ENCODE measurements at regions not wholly inside any gene's neighbourhood (a gene's known extent, or its start where the extent isn't known, plus 50 kb on each side); places are given as distances from the start of the nearest gene placed in this dataset.

DNA sequence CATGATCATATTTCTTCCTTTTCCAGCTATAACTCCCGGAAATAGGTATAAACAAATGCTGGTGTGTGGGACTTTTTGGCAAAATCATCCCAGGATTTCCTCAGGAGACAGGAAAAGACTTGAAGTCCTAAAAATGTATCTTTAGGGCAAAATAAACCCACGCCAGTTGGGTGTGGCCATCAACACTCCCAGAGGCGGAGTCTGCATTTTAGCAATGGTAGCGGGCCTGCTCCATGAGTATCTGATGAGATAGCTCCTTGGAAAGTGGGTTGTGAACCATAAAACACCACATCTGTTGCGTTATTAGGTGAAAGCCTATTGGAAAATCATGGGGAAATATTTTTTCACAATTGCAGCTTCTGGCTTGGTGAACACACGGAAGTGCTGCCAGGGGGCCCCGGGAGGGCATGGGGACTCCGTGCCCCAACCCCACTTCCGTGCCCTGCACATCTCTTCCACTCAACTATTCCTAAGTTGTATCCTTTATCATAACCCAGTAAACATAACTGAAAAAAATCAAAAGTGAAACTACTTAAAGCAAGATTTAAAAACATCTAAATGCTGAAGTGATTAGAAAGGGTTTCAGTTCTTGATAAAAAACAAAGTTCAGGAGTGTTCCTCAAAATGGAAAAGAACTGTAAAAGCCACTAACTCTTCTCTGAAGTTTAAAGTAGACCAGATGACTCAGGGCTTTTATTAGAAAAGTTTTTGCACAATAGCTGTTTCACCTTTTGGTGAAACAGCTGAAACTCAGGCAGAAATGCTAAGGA, 111.2 kb downstream of the LRRC70 start (continued):
- TF ChIP-seq, protein P1, sequence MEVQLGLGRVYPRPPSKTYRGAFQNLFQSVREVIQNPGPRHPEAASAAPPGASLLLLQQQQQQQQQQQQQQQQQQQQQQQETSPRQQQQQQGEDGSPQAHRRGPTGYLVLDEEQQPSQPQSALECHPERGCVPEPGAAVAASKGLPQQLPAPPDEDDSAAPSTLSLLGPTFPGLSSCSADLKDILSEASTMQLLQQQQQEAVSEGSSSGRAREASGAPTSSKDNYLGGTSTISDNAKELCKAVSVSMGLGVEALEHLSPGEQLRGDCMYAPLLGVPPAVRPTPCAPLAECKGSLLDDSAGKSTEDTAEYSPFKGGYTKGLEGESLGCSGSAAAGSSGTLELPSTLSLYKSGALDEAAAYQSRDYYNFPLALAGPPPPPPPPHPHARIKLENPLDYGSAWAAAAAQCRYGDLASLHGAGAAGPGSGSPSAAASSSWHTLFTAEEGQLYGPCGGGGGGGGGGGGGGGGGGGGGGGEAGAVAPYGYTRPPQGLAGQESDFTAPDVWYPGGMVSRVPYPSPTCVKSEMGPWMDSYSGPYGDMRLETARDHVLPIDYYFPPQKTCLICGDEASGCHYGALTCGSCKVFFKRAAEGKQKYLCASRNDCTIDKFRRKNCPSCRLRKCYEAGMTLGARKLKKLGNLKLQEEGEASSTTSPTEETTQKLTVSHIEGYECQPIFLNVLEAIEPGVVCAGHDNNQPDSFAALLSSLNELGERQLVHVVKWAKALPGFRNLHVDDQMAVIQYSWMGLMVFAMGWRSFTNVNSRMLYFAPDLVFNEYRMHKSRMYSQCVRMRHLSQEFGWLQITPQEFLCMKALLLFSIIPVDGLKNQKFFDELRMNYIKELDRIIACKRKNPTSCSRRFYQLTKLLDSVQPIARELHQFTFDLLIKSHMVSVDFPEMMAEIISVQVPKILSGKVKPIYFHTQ (CRISPR knock-in tag; IDR thresholded peaks at IDR 0.05) = no peak
- TF ChIP-seq TP53 (CRISPR knock-in tag; IDR thresholded peaks at IDR 0.05) (no peak), CREB1 (CRISPR knock-in tag; IDR thresholded peaks at IDR 0.05) (no peak), ZNF219 (CRISPR knock-in tag; IDR thresholded peaks at IDR 0.05; ENCODE audit: borderline replicate concordance) (no peak)

DNA sequence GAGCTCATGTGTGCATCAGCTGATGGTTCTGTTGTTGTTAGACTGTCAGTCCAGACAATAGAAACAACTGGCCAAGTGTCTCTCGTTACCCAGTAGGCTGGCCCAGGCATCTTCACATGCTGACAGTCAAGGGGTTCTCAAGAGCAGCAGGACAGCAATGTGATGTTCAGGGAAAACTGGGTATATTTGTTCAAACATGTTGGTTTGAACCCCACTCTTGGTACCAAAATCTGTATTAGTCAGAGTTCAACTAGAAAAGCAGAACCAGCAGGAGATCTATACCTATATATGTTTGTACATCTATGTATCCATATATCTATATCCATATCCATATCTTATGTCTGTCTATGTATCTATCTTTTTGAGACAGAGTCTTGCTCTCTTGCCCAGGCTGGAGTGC, 108.1 kb downstream of the LRRC70 start:
- no peak for ATAC-seq
- H3K27me3 Mint-ChIP-seq (ENCODE audit: low read depth) = no peaks in the 10 kb centered on the region
- CTCF ChIA-PET = no interaction called here
- TF ChIP-seq, protein P2, sequence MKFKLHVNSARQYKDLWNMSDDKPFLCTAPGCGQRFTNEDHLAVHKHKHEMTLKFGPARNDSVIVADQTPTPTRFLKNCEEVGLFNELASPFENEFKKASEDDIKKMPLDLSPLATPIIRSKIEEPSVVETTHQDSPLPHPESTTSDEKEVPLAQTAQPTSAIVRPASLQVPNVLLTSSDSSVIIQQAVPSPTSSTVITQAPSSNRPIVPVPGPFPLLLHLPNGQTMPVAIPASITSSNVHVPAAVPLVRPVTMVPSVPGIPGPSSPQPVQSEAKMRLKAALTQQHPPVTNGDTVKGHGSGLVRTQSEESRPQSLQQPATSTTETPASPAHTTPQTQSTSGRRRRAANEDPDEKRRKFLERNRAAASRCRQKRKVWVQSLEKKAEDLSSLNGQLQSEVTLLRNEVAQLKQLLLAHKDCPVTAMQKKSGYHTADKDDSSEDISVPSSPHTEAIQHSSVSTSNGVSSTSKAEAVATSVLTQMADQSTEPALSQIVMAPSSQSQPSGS (CRISPR knock-in tag; IDR thresholded peaks at IDR 0.05; ENCODE audit: borderline replicate concordance, low read depth) = no peak
- TF ChIP-seq, protein P3, sequence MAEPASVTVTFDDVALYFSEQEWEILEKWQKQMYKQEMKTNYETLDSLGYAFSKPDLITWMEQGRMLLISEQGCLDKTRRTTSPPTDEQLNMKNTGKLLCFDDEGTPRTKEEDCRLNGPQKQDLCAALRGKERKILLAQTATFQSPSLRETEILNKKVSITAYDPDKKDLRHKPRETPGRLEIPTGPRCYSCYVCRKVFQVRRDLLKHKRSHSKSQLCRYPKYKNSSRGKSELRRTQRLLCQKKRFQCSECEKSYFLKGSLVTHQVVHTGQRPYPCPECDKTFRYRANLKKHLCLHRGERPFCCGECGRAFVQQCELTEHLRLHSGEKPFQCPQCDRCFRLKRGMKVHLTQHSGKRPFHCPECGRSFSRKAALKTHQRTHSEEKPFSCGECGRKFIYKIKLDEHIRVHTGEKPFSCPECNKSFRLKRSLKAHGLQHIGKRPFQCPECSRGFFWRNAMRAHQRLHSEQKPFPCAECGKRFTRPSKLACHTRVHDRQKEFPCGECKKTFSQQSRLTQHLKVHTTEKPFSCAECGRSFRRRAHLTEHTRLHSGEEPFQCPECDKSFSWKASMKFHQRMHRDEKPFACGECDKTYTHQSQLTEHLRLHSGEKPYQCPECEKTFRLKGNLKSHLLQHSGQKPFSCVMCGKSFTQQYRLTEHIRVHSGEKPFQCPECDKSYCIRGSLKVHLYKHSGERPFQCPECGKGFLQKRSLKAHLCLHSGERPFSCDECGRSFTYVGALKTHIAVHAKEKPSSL (CRISPR knock-in tag; conservative IDR thresholded peaks at IDR 0.05) = no peak
- TF ChIP-seq CREB1 (CRISPR knock-in tag; IDR thresholded peaks at IDR 0.05) = no peak
- TF ChIP-seq ZNF121 (CRISPR knock-in tag; IDR thresholded peaks at IDR 0.05) = no peak
- TF ChIP-seq NFYB (CRISPR knock-in tag; conservative IDR thresholded peaks at IDR 0.05; ENCODE audit: low read depth) = no peak
- TF ChIP-seq, protein P4, sequence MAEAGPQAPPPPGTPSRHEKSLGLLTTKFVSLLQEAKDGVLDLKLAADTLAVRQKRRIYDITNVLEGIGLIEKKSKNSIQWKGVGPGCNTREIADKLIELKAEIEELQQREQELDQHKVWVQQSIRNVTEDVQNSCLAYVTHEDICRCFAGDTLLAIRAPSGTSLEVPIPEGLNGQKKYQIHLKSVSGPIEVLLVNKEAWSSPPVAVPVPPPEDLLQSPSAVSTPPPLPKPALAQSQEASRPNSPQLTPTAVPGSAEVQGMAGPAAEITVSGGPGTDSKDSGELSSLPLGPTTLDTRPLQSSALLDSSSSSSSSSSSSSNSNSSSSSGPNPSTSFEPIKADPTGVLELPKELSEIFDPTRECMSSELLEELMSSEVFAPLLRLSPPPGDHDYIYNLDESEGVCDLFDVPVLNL (CRISPR knock-in tag; IDR thresholded peaks at IDR 0.05; ENCODE audit: borderline replicate concordance, low read depth) = no peak
- no peak for TF ChIP-seq MXD4 (CRISPR knock-in tag; IDR thresholded peaks at IDR 0.05; ENCODE audit: borderline replicate concordance)
- TF ChIP-seq, protein P5, sequence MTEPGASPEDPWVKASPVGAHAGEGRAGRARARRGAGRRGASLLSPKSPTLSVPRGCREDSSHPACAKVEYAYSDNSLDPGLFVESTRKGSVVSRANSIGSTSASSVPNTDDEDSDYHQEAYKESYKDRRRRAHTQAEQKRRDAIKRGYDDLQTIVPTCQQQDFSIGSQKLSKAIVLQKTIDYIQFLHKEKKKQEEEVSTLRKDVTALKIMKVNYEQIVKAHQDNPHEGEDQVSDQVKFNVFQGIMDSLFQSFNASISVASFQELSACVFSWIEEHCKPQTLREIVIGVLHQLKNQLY (CRISPR knock-in tag; IDR thresholded peaks at IDR 0.05) = no peak
- TF ChIP-seq RORB (CRISPR knock-in tag; IDR thresholded peaks at IDR 0.05) = no peak
- no peak for TF ChIP-seq HMGA2 (CRISPR knock-in tag; IDR thresholded peaks at IDR 0.05)
- POLR2A ChIA-PET = no interaction called here
- no peak overlapping the region for H3K27ac Mint-ChIP-seq
- peaks cover 13% of the 10 kb centered on the region for H3K4me1 Mint-ChIP-seq
- peaks cover 12% of the 10 kb centered on the region for H3K9me3 Mint-ChIP-seq
- DNase-seq (ENCODE audit: low spot score) = no peak
- no peak overlapping the region for H3K4me3 Mint-ChIP-seq
- H3K36me3 Mint-ChIP-seq = peaks cover 3% of the 10 kb centered on the region; the same call in 1 of the 2 replicates

DNA sequence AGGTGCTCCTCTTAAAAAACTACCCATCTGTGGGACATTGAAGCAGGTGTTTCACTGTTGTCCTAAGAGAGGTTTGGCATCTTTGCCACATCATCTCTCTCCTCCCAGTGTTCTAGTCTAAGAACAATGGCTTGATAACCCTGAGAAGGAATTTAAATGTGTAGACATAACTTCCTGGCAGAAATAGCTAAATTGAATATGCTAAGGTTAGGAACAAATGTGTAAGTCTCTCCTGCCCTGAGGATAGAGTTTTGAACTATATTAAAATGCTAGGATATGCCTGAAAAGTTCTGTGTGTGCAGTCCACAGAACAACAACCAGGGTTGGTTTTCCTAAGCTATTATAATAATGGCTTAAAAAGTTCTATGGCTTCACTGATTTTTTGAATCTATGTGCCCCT, 106.6 kb downstream of the LRRC70 start:
- ATAC-seq = no peak
- Mint-ChIP-seq H3K27me3 (ENCODE audit: low read depth) (no peaks in the 10 kb centered on the region), H3K9me3 (peaks cover 17% of the 10 kb centered on the region), H3K4me1 (peaks cover 4% of the 10 kb centered on the region), H3K4me3 (no peak overlapping the region), H3K27ac (no peak overlapping the region), H3K36me3 (peaks cover 6% of the 10 kb centered on the region; the same call in 1 of the 2 replicates)
- ChIA-PET POLR2A (no interaction called here), CTCF (interaction anchor here (1.2 kb wide), 1 partner anchor 242 kb away, joined by 3 read pairs; no protein-coding TSS in a partner anchor)
- no peak for DNase-seq (ENCODE audit: low spot score)
- TF ChIP-seq ZBTB21 (CRISPR knock-in tag; IDR thresholded peaks at IDR 0.05; ENCODE audit: borderline replicate concordance) (no peak), SP1 (CRISPR knock-in tag; conservative IDR thresholded peaks at IDR 0.05) (no peak), ZNF121 (CRISPR knock-in tag; IDR thresholded peaks at IDR 0.05) (no peak), TP53 (CRISPR knock-in tag; IDR thresholded peaks at IDR 0.05) (no peak), ZNF263 (CRISPR knock-in tag; IDR thresholded peaks at IDR 0.05; ENCODE audit: low read depth) (no peak)
- TF ChIP-seq, protein P6, sequence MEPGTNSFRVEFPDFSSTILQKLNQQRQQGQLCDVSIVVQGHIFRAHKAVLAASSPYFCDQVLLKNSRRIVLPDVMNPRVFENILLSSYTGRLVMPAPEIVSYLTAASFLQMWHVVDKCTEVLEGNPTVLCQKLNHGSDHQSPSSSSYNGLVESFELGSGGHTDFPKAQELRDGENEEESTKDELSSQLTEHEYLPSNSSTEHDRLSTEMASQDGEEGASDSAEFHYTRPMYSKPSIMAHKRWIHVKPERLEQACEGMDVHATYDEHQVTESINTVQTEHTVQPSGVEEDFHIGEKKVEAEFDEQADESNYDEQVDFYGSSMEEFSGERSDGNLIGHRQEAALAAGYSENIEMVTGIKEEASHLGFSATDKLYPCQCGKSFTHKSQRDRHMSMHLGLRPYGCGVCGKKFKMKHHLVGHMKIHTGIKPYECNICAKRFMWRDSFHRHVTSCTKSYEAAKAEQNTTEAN (CRISPR knock-in tag; IDR thresholded peaks at IDR 0.05) = no peak
- TF ChIP-seq, protein P2 (CRISPR knock-in tag; IDR thresholded peaks at IDR 0.05; ENCODE audit: borderline replicate concordance, low read depth) = no peak
- TF ChIP-seq, protein P7, sequence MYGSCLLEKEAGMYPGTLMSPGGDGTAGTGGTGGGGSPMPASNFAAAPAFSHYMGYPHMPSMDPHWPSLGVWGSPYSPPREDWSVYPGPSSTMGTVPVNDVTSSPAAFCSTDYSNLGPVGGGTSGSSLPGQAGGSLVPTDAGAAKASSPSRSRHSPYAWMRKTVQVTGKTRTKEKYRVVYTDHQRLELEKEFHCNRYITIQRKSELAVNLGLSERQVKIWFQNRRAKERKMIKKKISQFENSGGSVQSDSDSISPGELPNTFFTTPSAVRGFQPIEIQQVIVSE (CRISPR knock-in tag; IDR thresholded peaks at IDR 0.05; ENCODE audit: borderline replicate concordance) = no peak
